CD4-positive, alpha-beta T cell (primary cell): ENCODE measurements at regions not wholly inside any gene's neighbourhood (a gene's known extent, or its start where the extent isn't known, plus 50 kb on each side); places are given as distances from the start of the nearest gene placed in this dataset.

ENCODE experiments used
- ATAC-seq: fragments of 200-7000 bp; cut with Tn5 transposase; one replicate; pipeline ENCODE4 v1.10.0; 2022; ENCODE audit warnings: mild to moderate bottlenecking; ENCODE audit not compliant: poor library complexity
- CTCF ChIA-PET: fragments of 350-600 bp; sonication (Branson Sonifier 250); formaldehyde crosslinking; loops from one replicate; lab custom pipeline; 2021; ENCODE audit warnings: antibody characterized with exemption, inconsistent platforms; lab: Charles Lee
- POLR2A ChIA-PET: fragments of 350-600 bp; sonication (Branson Sonifier 250); formaldehyde crosslinking; loops from one replicate; lab custom pipeline; 2021; ENCODE audit warnings: antibody characterized with exemption, inconsistent platforms; lab: Charles Lee
- DNase-seq, 14 experiments: peaks; one replicate each; pipeline ENCODE4 v3.0.0-alpha.2; 2013 to 2020; ENCODE audit warnings: mixed read lengths in 2 of 14
- H3K27ac ChIP-seq, 2 donors: one replicate each; pipeline versions ENCODE4 v1.5.1 to v1.7.0; 2013; ENCODE audit warnings: low read length in 2 of 2, low read depth in 1 of 2, mild to moderate bottlenecking in 1 of 2
- H3K27me3 ChIP-seq, 2 experiments: 1 replicate in 1 of 2; 2 replicates in 1 of 2; pipeline versions ENCODE4 v1.6.1 to v1.7.0; 2013; ENCODE audit warnings: low read length in 2 of 2, control low read depth in 1 of 2, mild to moderate bottlenecking in 1 of 2, moderate library complexity in 1 of 2; ENCODE audit not compliant: insufficient read depth in 2 of 2, control insufficient read depth in 1 of 2
- H3K36me3 ChIP-seq: one replicate; pipeline ENCODE4 v1.6.1; 2013; ENCODE audit warnings: low read length, control low read depth; ENCODE audit not compliant: insufficient read depth
- H3K4me1 ChIP-seq: one replicate; pipeline ENCODE4 v1.6.1; 2013; ENCODE audit warnings: low read length, control low read depth; ENCODE audit not compliant: insufficient read depth
- H3K4me3 ChIP-seq: one replicate; pipeline ENCODE4 v1.5.1; 2013; ENCODE audit warnings: mild to moderate bottlenecking, low read length, moderate library complexity
- H3K9me3 ChIP-seq, 2 experiments: 1 replicate in 1 of 2; 2 replicates in 1 of 2; pipeline versions ENCODE4 v1.6.1 to v1.7.0; 2013; ENCODE audit warnings: low read length in 2 of 2, mild to moderate bottlenecking in 2 of 2, control low read depth in 1 of 2, moderate library complexity in 1 of 2; ENCODE audit not compliant: control insufficient read depth in 1 of 2, insufficient read depth in 1 of 2
- H3K27ac Mint-ChIP-seq: one replicate; pipeline ENCODE4 v1.8.0; 2020; ENCODE audit warnings: mixed read lengths
- H3K27me3 Mint-ChIP-seq: one replicate; pipeline ENCODE4 v1.8.0; 2021; ENCODE audit warnings: mixed read lengths
- H3K36me3 Mint-ChIP-seq: one replicate; pipeline ENCODE4 v1.8.0; 2021; ENCODE audit warnings: low read depth, mixed read lengths
- H3K4me1 Mint-ChIP-seq: one replicate; pipeline ENCODE4 v1.8.0; 2021; ENCODE audit warnings: low read depth, mixed read lengths
- H3K4me3 Mint-ChIP-seq: one replicate; pipeline ENCODE4 v1.8.0; 2020; ENCODE audit warnings: mild to moderate bottlenecking, mixed read lengths
- H3K9me3 Mint-ChIP-seq: one replicate; pipeline ENCODE4 v1.8.0; 2020; ENCODE audit warnings: mixed read lengths
- intact Hi-C, 2 experiments: fragments of 100-400 bp; cut with DNase I in 1 of 2; cut with micrococcal nuclease in 1 of 2; formaldehyde crosslinking; loops; one replicate each; pipeline versions ENCODE4 v1.15.1 to v1.9.0; 2023 to 2025; cut with DNase I, micrococcal nuclease
- TF ChIP-seq, protein P1 (sequence below): fragments of 200-600 bp; IDR thresholded peaks from one replicate; pipeline ENCODE4 v1.8.0; 2022; ENCODE audit warnings: antibody characterized with exemption, mild to moderate bottlenecking

DNA sequence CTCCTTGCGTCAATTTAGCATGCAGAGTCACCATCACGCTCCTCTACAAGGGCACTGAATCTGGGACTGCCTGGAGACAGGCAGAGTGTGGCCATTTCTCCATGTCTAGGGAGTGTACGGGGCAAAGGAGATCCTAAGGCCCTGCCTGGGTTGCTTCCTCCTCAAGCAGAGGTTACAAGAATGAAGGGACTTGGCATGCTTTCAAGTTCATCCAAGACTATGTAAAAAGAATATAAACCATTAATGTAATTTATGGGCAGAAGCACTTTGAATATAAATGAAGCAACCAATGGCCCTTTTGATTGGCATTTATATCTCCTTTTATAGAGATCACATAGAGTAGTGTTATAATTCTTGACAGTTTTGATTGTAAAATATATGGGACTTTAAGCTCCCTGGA lies 137.5 kb downstream of the BTBD3 start:
- TF ChIP-seq, protein P1, sequence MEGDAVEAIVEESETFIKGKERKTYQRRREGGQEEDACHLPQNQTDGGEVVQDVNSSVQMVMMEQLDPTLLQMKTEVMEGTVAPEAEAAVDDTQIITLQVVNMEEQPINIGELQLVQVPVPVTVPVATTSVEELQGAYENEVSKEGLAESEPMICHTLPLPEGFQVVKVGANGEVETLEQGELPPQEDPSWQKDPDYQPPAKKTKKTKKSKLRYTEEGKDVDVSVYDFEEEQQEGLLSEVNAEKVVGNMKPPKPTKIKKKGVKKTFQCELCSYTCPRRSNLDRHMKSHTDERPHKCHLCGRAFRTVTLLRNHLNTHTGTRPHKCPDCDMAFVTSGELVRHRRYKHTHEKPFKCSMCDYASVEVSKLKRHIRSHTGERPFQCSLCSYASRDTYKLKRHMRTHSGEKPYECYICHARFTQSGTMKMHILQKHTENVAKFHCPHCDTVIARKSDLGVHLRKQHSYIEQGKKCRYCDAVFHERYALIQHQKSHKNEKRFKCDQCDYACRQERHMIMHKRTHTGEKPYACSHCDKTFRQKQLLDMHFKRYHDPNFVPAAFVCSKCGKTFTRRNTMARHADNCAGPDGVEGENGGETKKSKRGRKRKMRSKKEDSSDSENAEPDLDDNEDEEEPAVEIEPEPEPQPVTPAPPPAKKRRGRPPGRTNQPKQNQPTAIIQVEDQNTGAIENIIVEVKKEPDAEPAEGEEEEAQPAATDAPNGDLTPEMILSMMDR, result no peak
- Mint-ChIP-seq H3K4me1 (no peaks in the 10 kb centered on the region), H3K9me3 (no peaks in the 10 kb centered on the region), H3K36me3 (no peaks in the 10 kb centered on the region), H3K27ac (no peak overlapping the region), H3K4me3 (no peak overlapping the region), H3K27me3 (no peaks in the 10 kb centered on the region)
- ChIA-PET POLR2A (no interaction called here), CTCF (no interaction called here)
- DNase-seq, result no peak
- no peak for ATAC-seq
- Histone ChIP-seq H3K27ac (no peak overlapping the region), H3K4me3 (no peak overlapping the region), H3K36me3 (no peaks in the 10 kb centered on the region), H3K27me3 (no peaks in the 10 kb centered on the region), H3K9me3 (peaks cover 0 to 12% of the 10 kb centered on the region in 2 experiments), H3K4me1 (no peaks in the 10 kb centered on the region)
- intact Hi-C loops, result no loop called here

DNA sequence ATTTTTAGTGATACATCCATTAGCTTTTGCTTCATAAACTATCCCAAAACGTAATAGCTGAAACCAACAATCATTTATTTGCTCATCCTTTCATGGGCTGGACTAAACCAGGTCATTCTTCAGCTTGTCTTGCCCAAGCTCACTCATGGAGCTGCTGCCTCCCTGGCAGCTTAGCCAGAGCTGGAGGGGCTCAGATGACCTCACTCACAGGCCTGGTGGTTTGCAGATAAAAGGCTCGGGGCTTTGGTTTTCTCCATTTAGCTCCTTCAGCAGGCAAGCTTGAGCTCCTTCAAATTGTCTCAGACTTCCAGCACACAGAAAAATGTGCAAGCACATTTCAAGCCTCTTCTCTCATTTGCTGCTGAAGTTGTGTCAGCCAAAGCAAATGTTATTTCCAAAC lies 139.1 kb downstream of the BTBD3 start:
- Mint-ChIP-seq H3K36me3 (no peaks in the 10 kb centered on the region), H3K4me1 (no peaks in the 10 kb centered on the region), H3K27ac (no peak overlapping the region), H3K9me3 (no peaks in the 10 kb centered on the region), H3K4me3 (no peak overlapping the region), H3K27me3 (no peaks in the 10 kb centered on the region)
- Histone ChIP-seq H3K36me3 (no peaks in the 10 kb centered on the region), H3K27ac (no peak overlapping the region), H3K4me3 (no peak overlapping the region), H3K9me3 (peaks cover 0 to 12% of the 10 kb centered on the region in 2 experiments), H3K27me3 (no peaks in the 10 kb centered on the region), H3K4me1 (no peaks in the 10 kb centered on the region)
- intact Hi-C loops, result no loop called here
- ATAC-seq, result no peak
- TF ChIP-seq, protein P1, result no peak
- CTCF ChIA-PET, result no interaction called here
- POLR2A ChIA-PET, result interaction anchor here (0.6 kb wide), 1 partner anchor 52 kb away, joined by 3 read pairs; no protein-coding TSS in a partner anchor
- DNase-seq, result no peak

DNA sequence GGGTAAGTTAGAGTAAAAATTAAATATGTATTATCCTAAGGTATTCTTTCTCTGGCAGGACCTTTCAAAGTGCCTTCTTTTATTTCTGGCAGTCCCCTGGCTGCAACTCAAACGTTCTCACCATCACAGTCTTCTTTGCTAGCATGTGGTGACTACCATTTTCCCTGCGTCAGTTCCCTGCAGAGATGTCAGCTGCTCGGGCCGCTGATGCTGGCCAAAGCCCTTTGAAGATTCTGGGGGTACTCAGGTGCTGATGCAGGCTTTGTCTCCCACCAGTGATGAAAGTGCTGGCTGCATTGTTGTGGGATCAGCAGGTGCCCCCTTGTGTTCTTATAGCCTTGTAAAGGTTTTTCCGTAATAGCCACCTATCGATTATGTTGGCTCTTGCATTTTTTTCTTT lies 140.1 kb downstream of the BTBD3 start:
- TF ChIP-seq, protein P1, result no peak
- H3K4me3 Mint-ChIP-seq, result no peak overlapping the region
- no peaks in the 10 kb centered on the region for H3K36me3 Mint-ChIP-seq
- Histone ChIP-seq H3K36me3 (no peaks in the 10 kb centered on the region), H3K9me3 (peaks cover 0 to 12% of the 10 kb centered on the region in 2 experiments), H3K4me1 (no peaks in the 10 kb centered on the region), H3K27me3 (no peaks in the 10 kb centered on the region), H3K4me3 (no peak overlapping the region), H3K27ac (no peak overlapping the region)
- DNase-seq (no peak), ATAC-seq (no peak)
- H3K27ac Mint-ChIP-seq, result no peak overlapping the region
- no peaks in the 10 kb centered on the region for H3K9me3 Mint-ChIP-seq
- intact Hi-C loops, result no loop called here
- H3K27me3 Mint-ChIP-seq, result no peaks in the 10 kb centered on the region
- ChIA-PET POLR2A (no interaction called here), CTCF (no interaction called here)
- H3K4me1 Mint-ChIP-seq, result no peaks in the 10 kb centered on the region
